Rectal smooth muscle tissue (tissue), 1 donor: ENCODE measurements at regions not wholly inside any gene's neighbourhood (a gene's known extent, or its start where the extent isn't known, plus 50 kb on each side); places are given as distances from the start of the nearest gene placed in this dataset.

Experiments
- H3K27ac ChIP-seq: one replicate; pipeline ENCODE4 v1.7.0; 2013; ENCODE audit warnings: low read depth, low read length, inconsistent platforms
- H3K27me3 ChIP-seq: one replicate; pipeline ENCODE4 v1.7.0; 2013; ENCODE audit warnings: low read length; ENCODE audit not compliant: control insufficient read depth, insufficient read depth
- H3K36me3 ChIP-seq: one replicate; pipeline ENCODE4 v1.7.0; 2013; ENCODE audit warnings: low read length; ENCODE audit not compliant: control insufficient read depth, insufficient read depth
- H3K4me1 ChIP-seq: one replicate; pipeline ENCODE4 v1.7.0; 2013; ENCODE audit warnings: low read length; ENCODE audit not compliant: control insufficient read depth, insufficient read depth
- H3K4me3 ChIP-seq: one replicate; pipeline ENCODE4 v1.7.0; 2013; ENCODE audit warnings: low read length
- H3K9ac ChIP-seq: one replicate; pipeline ENCODE4 v1.7.0; 2013; ENCODE audit warnings: low read length

- no peaks in the 10 kb centered on the region for H3K4me1 ChIP-seq
- H3K9ac ChIP-seq = no peak overlapping the region
- no peaks in the 10 kb centered on the region for H3K27me3 ChIP-seq
- H3K36me3 ChIP-seq = no peaks in the 10 kb centered on the region
- no peak overlapping the region for H3K4me3 ChIP-seq
- no peak overlapping the region for H3K27ac ChIP-seq
These were observed 813.1 kb downstream of the CDH11 start for GRCh38 chr16:64308721-64309120.

- H3K4me1 ChIP-seq = no peaks in the 10 kb centered on the region
- H3K4me3 ChIP-seq = no peak overlapping the region
These were observed 814.4 kb downstream of the CDH11 start for GRCh38 chr16:64307431-64307830.

DNA sequence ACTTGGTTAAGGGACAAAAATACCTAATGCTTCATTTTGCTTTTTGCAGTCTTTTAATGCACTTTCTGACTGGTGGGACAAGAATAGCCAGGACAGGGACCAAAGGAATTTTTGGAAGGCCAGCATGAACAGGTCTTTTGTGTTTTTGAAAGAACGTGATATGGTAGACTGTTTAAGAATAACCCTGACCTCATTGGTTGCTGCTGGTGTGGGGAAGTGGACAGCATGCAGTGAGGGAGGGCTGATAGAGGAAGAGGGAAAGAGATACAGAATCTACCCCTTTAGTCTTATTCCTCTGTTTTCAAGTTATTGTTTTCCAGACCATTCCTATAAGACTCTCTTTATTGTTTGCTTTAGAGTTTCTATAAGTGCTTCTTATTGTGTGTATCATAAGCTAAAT is 816.2 kb downstream of the CDH11 start:
- no peaks in the 10 kb centered on the region for H3K27me3 ChIP-seq
- no peak overlapping the region for H3K27ac ChIP-seq
- no peaks in the 10 kb centered on the region for H3K36me3 ChIP-seq
- H3K9ac ChIP-seq = no peak overlapping the region
- no peak overlapping the region for H3K4me3 ChIP-seq
- no peaks in the 10 kb centered on the region for H3K4me1 ChIP-seq

More at GRCh38 chr16:64307431-64307830, 814.4 kb downstream of the CDH11 start:
- Histone ChIP-seq H3K27me3 (no peaks in the 10 kb centered on the region), H3K36me3 (no peaks in the 10 kb centered on the region), H3K9ac (no peak overlapping the region), H3K27ac (no peak overlapping the region)

DNA sequence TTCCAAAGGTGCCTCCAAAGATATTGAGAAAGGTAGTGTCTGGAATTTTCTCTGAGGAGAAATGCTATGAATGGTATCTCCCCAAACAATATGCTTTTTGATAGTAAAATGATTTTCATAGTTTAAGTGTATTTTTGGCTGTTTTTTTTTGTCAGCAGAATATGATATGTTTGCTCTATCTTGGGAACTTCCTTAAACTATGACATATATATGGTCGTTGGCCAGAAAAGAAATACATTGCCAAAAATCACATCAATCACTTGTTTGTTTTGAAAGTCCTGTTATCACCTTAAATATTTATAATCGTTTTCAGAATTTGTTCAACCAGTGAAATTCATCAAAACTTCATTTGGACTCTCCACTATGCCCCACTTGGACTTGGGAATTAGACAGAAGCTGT is 816.9 kb downstream of the CDH11 start:
- Histone ChIP-seq H3K9ac (no peak overlapping the region), H3K36me3 (no peaks in the 10 kb centered on the region), H3K27ac (no peak overlapping the region), H3K4me1 (no peaks in the 10 kb centered on the region), H3K27me3 (no peaks in the 10 kb centered on the region), H3K4me3 (no peak overlapping the region)

DNA sequence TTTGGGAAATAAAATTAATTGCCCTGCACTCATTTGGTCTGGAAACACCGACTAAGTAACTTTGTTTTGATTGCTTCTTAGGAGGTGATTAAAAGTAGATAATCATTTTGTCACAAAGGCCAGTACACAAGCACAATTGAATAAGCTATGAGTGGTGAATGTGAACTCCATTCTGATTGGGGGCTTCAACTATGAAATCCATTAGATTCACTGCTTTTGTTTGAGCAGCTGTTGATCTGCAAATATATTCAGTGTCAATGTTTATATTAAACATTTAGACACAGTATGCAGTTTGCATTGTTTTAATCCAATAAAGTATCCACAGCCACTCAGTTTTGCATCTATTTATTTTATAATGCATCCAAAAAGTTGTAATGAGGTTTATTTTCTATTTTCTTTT is 817.5 kb downstream of the CDH11 start:
- Histone ChIP-seq H3K27ac (no peak overlapping the region), H3K4me3 (no peak overlapping the region), H3K4me1 (no peaks in the 10 kb centered on the region), H3K9ac (no peak overlapping the region), H3K27me3 (no peaks in the 10 kb centered on the region), H3K36me3 (no peaks in the 10 kb centered on the region)

GRCh38 chr16:64297863-64298600 is 823.8 kb downstream of the CDH11 start:
- Histone ChIP-seq H3K27ac (no peak overlapping the region), H3K36me3 (no peaks in the 10 kb centered on the region), H3K4me1 (no peaks in the 10 kb centered on the region), H3K4me3 (no peak overlapping the region), H3K9ac (no peak overlapping the region), H3K27me3 (no peaks in the 10 kb centered on the region)

DNA sequence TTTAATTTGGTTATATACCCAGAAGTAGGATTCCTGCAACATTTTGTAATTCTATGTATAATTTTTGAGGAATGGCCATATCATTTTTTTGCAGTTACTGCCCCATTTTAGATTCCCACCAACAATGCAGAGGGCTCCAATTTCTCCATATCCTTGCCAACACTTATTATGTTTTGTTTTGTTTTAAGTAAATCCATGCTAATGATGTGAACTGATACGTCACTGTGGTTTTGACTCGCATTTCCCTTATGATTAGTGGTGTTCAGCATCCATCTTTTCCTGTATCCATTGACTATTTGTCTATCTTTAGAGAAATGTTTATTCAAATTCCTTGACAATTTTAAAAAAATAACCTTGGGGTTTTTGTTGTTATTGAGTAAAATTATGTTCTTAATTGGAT is 826.4 kb downstream of the CDH11 start:
- Histone ChIP-seq H3K4me3 (no peak overlapping the region), H3K9ac (no peak overlapping the region), H3K27ac (no peak overlapping the region), H3K4me1 (no peaks in the 10 kb centered on the region), H3K27me3 (no peaks in the 10 kb centered on the region), H3K36me3 (no peaks in the 10 kb centered on the region)

- Histone ChIP-seq H3K27me3 (no peaks in the 10 kb centered on the region), H3K4me3 (no peak overlapping the region), H3K36me3 (no peaks in the 10 kb centered on the region), H3K9ac (no peak overlapping the region), H3K4me1 (no peaks in the 10 kb centered on the region), H3K27ac (no peak overlapping the region)
These were observed 828.9 kb downstream of the CDH11 start for GRCh38 chr16:64292953-64293352.

GRCh38 chr16:64292161-64292560 is 829.7 kb downstream of the CDH11 start:
- Histone ChIP-seq H3K27me3 (no peaks in the 10 kb centered on the region), H3K36me3 (no peaks in the 10 kb centered on the region), H3K9ac (no peak overlapping the region), H3K4me3 (no peak overlapping the region), H3K4me1 (no peaks in the 10 kb centered on the region), H3K27ac (no peak overlapping the region)

DNA sequence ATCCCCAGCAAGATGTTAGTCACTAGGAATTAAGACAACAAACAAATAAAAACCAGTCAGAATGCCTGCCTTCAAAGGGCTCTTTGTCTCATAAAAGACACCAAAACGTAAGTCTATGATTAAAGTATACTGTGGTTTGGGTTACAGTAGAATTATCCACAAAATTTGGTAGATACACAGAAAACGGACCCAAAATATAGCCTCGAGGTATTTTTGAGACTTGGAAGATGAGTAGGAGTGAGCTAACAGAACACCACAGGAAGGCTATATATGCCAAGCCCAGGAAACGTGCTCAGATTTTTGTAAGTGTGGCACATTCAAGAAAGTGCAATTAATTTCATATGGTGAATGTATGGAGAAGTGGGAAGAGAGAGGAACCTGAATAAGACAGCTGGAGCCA is 831.4 kb downstream of the CDH11 start:
- H3K4me1 ChIP-seq = no peaks in the 10 kb centered on the region
- no peak overlapping the region for H3K9ac ChIP-seq
- no peak overlapping the region for H3K4me3 ChIP-seq
- H3K27me3 ChIP-seq = no peaks in the 10 kb centered on the region
- H3K27ac ChIP-seq = no peak overlapping the region
- no peaks in the 10 kb centered on the region for H3K36me3 ChIP-seq

DNA sequence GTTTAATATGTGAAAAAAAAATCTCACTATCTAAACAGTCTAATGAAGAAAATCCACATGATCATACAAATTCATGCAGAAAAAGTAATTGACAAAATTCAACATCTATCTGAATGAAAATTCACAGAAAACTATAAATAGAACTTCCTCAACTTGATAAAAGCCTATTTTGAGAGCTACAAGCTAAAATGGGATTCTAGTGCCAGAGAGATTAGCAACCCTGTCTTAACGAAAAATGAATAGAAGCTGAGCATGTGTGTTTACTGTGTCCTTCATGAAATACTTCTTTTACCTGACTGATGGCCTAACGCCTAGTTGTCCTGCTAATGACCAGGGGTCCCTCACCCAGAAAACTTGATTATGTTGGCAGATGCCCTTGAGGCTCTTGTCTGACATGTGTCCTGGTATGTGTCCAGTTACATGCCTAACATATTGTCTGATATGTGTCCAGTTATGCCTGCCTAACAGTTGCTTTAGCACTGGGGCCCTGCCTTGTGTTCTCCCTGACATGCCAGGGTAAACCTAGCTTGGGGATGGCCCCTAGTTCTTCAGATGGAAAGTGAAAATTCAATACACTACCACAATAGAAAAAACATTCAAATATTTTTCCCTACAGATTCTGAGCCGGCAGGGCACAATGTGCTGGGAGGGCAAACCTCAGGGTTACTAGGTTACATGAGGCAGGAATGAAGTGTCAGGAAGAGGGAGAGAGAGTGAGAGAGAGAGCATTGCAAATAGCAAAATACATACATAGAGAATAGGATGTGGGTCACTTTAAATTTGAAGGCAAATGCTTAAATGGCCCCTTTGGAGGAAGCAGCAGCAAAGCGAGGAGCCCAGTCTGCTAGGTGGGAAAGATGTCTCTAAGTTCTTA is 834.0 kb downstream of the CDH11 start:
- Histone ChIP-seq H3K4me1 (no peaks in the 10 kb centered on the region), H3K27me3 (no peaks in the 10 kb centered on the region), H3K4me3 (no peak overlapping the region), H3K27ac (no peak overlapping the region), H3K36me3 (no peaks in the 10 kb centered on the region), H3K9ac (no peak overlapping the region)

- H3K4me1 ChIP-seq = no peaks in the 10 kb centered on the region
- no peak overlapping the region for H3K27ac ChIP-seq
- H3K36me3 ChIP-seq = no peaks in the 10 kb centered on the region
- H3K9ac ChIP-seq = no peak overlapping the region
- H3K27me3 ChIP-seq = no peaks in the 10 kb centered on the region
- no peak overlapping the region for H3K4me3 ChIP-seq
These were observed 839.7 kb downstream of the CDH11 start for GRCh38 chr16:64282181-64282580.

DNA sequence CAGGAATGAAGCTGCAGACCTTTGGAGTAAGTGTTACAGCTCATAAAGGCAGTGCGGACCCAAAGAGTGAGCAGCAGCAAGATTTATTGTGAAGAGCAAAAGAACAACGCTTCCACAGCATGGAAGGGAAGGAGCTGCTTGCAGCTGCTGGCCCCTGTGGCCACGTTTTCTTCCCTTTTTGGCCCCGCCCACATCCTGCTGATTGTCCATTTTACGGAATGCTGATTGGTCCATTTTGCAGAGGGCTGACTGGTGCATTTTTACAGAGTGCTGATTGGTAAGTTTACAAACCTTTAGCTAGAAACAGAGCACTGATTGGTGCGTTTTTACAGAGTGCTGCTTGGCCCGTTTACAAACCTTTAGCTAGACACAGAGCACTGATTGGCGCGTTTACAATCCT is 841.5 kb downstream of the CDH11 start:
- Histone ChIP-seq H3K36me3 (no peaks in the 10 kb centered on the region), H3K27me3 (no peaks in the 10 kb centered on the region), H3K4me1 (no peaks in the 10 kb centered on the region), H3K9ac (no peak overlapping the region), H3K4me3 (no peak overlapping the region), H3K27ac (no peak overlapping the region)
